ENCODE measurements at regions not wholly inside any gene's neighbourhood (a gene's known extent, or its start where the extent isn't known, plus 50 kb on each side); places are given as distances from the start of the nearest gene placed in this dataset.
"Not testable (repeated sequence)": the region's sequence is repeated elsewhere in the genome, so short reads cannot be mapped to it uniquely, and the experiment has no call there.

DNA sequence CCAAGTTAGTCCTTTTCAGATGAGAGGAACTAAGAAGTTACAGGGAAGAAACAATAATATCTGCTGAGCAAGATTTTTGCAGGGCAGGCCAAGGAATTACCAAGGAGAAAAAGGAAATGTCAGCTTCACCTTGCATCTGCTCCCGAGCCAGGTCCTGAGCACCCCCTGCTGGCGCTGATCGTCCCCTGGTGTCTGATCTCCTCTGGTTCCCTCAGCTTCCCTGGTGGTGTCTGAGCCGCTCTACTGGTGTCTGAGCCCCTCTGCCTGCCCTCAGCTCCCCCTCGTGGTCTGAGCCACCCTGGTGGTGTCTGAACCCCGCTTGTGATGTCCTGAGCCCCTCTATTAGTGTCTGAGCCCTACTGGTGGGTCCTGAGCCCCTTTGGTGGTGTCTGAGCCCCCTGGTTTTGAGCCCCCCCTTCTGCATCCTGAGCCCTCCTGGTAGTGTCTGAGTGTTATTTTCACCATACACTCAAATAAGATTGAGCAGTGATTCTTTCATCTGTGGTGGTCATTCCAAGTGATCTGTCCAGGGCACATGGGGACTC, 196.6 kb upstream of the POTEB2 start:
- H3K4me3 Mint-ChIP-seq; DNase-seq; H3K27ac Mint-ChIP-seq; H3K36me3 Mint-ChIP-seq (ENCODE audit: low read depth); H3K4me1 Mint-ChIP-seq; H3K27me3 Mint-ChIP-seq (ENCODE audit: low read depth, poor library complexity): not testable (repeated sequence)
- peaks cover 19% of the 10 kb centered on the region for H3K9me3 Mint-ChIP-seq

DNA sequence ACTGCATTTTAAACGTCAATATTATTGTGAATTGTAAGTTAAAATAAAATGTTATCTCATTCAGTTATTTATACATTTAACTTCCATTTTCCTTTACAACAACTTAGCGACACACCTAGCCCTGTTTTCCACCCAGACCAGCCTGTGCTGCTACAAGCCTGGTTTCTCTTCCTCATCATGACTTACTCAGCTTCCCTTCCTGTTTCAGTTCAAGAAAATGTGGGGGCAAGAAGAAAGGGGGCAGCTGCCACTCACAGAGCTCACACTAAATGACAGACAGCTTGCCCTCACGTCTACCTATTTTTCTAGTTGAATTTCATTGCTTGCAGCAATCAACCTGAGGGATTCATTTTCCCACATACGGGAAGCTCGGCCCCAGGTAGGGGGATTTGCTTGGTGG, 185.8 kb upstream of the POTEB2 start:
- not testable (repeated sequence) for DNase-seq; H3K4me3 Mint-ChIP-seq; H3K27ac Mint-ChIP-seq; H3K4me1 Mint-ChIP-seq; H3K9me3 Mint-ChIP-seq; H3K36me3 Mint-ChIP-seq (ENCODE audit: low read depth); H3K27me3 Mint-ChIP-seq (ENCODE audit: low read depth, poor library complexity)

DNA sequence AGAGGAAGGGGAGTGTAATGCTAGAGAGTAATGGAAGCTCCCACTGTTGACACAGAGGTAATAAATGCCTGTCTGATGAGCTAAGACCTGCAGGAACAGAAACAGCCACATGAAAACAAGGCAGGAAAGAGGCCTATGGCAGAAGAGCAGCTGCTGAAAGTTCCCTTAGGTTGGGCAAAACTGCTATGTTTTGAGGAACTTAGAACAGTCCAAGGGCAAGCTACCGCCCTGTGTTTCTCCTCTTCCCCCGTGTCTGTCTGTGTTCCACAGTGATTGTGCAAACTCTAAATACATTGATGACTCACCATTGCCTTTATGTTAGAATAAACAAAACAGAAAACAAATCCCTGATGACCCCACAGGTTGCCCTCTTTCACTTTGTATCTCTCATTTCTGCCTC, 165.6 kb upstream of the POTEB2 start:
- H3K4me1 Mint-ChIP-seq; H3K36me3 Mint-ChIP-seq (ENCODE audit: low read depth); H3K4me3 Mint-ChIP-seq; H3K9me3 Mint-ChIP-seq; H3K27me3 Mint-ChIP-seq (ENCODE audit: low read depth, poor library complexity); H3K27ac Mint-ChIP-seq; DNase-seq: not testable (repeated sequence)

GRCh38 chr15:21029001-21029400, 162.9 kb upstream of the POTEB2 start:
- not testable (repeated sequence) for H3K4me1 Mint-ChIP-seq; H3K4me3 Mint-ChIP-seq; H3K36me3 Mint-ChIP-seq (ENCODE audit: low read depth); H3K27me3 Mint-ChIP-seq (ENCODE audit: low read depth, poor library complexity); H3K9me3 Mint-ChIP-seq; H3K27ac Mint-ChIP-seq; DNase-seq

DNA sequence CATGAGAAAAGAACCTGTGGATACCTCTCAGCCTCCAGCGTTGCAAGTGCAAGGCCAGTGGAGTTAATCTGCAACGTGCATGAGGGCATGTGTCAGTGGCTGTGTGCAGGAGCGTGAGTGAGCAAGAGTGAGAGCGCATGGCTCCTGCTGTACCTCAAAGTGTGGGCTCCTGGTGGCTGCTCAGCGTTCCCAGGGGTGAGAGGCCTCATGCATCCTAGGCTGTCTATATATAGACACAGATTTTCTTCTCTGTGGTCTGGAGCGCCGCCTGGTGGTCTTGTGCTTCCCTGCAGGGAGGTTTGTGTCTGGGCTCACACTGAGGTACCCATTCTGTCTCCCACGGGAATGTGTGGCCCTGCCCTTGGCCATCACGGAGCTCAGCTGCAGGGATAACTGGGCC, 161.8 kb upstream of the POTEB2 start:
- H3K4me1 Mint-ChIP-seq; H3K27me3 Mint-ChIP-seq (ENCODE audit: low read depth, poor library complexity); H3K36me3 Mint-ChIP-seq (ENCODE audit: low read depth); H3K4me3 Mint-ChIP-seq; H3K9me3 Mint-ChIP-seq; DNase-seq; H3K27ac Mint-ChIP-seq: not testable (repeated sequence)

GRCh38 chr15:21026848-21027247, 160.7 kb upstream of the POTEB2 start:
- H3K9me3 Mint-ChIP-seq, H3K4me1 Mint-ChIP-seq: not testable (repeated sequence)

GRCh38 chr15:21024235-21024987, 158.3 kb upstream of the POTEB2 start:
- not testable (repeated sequence) for H3K36me3 Mint-ChIP-seq (ENCODE audit: low read depth); H3K4me3 Mint-ChIP-seq; H3K27ac Mint-ChIP-seq; H3K9me3 Mint-ChIP-seq; H3K27me3 Mint-ChIP-seq (ENCODE audit: low read depth, poor library complexity); DNase-seq; H3K4me1 Mint-ChIP-seq

More at GRCh38 chr15:21026848-21027247, 160.7 kb upstream of the POTEB2 start:
- H3K36me3 Mint-ChIP-seq (ENCODE audit: low read depth); H3K4me3 Mint-ChIP-seq; H3K27ac Mint-ChIP-seq; H3K27me3 Mint-ChIP-seq (ENCODE audit: low read depth, poor library complexity); DNase-seq: not testable (repeated sequence)

DNA sequence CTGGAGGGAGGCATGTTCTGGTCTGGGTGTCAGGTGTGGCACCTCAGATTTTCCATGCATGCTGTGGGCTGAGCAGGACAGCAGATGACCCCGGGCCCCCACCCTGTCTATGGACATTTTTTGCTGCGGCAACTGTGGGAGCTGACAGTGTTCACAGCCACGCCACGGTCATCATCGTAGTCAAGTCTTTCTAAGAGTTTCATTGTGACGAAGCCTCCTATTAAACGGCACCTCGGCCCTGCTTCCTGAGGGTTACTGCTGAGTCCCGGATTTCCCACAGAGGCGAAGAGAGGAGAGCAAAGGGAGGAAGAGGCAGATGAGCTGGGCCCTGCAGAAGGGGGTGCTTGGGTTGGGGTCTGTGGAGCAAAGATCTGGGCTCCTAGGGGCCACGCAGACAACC, 152.1 kb upstream of the POTEB2 start:
- not testable (repeated sequence) for DNase-seq; H3K36me3 Mint-ChIP-seq (ENCODE audit: low read depth); H3K9me3 Mint-ChIP-seq; H3K4me1 Mint-ChIP-seq; H3K27me3 Mint-ChIP-seq (ENCODE audit: low read depth, poor library complexity); H3K27ac Mint-ChIP-seq; H3K4me3 Mint-ChIP-seq

GRCh38 chr15:21017326-21017725, 151.2 kb upstream of the POTEB2 start:
- H3K4me3 Mint-ChIP-seq; H3K36me3 Mint-ChIP-seq (ENCODE audit: low read depth): not testable (repeated sequence)

DNA sequence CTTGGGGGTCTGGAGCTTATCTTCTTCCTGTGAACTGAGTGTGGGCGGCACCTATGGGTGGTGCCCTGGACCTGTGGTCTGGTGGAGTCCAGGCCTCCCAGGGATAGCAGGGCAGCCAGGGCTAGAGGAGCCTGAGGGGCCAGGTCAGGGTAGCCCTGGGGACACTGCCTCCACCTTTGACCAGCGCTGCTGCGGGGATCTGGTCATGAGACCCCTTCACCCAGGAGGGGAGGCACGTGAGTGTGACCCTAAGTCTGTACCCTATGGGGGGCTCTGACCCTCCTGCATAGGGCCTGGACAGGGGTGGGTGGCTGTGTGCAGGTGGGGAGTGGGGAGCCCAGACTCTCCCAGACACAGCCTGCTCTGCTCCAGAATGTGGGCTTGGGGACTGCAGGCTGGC, 150.5 kb upstream of the POTEB2 start:
- not testable (repeated sequence) for H3K9me3 Mint-ChIP-seq; H3K4me3 Mint-ChIP-seq; H3K27me3 Mint-ChIP-seq (ENCODE audit: low read depth, poor library complexity); DNase-seq; H3K27ac Mint-ChIP-seq; H3K36me3 Mint-ChIP-seq (ENCODE audit: low read depth); H3K4me1 Mint-ChIP-seq

More at GRCh38 chr15:21017326-21017725, 151.2 kb upstream of the POTEB2 start:
- not testable (repeated sequence) for H3K27ac Mint-ChIP-seq; H3K9me3 Mint-ChIP-seq; H3K4me1 Mint-ChIP-seq; H3K27me3 Mint-ChIP-seq (ENCODE audit: low read depth, poor library complexity); DNase-seq

DNA sequence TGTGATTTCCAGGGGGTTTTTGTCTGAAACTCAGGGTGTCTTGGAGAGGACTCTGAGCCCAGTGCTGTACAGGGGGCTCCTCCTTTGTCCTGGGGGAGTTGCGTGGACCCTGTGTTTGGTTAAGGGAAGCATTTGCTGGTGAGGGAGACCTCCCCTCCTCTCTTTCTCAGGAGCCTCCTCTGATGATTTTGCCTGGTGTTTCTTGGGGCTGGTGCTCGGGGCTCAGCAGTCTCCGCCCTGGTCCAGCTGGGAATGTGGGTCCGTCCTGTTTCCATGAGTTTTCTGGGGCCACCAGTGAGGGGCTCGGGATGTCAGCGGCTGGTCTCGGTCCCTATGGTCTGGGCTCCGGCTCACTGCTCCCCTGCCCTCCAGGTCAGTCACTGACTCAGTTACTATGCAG, 149.1 kb upstream of the POTEB2 start:
- not testable (repeated sequence) for H3K36me3 Mint-ChIP-seq (ENCODE audit: low read depth); DNase-seq; H3K4me3 Mint-ChIP-seq; H3K27me3 Mint-ChIP-seq (ENCODE audit: low read depth, poor library complexity); H3K9me3 Mint-ChIP-seq; H3K27ac Mint-ChIP-seq; H3K4me1 Mint-ChIP-seq

DNA sequence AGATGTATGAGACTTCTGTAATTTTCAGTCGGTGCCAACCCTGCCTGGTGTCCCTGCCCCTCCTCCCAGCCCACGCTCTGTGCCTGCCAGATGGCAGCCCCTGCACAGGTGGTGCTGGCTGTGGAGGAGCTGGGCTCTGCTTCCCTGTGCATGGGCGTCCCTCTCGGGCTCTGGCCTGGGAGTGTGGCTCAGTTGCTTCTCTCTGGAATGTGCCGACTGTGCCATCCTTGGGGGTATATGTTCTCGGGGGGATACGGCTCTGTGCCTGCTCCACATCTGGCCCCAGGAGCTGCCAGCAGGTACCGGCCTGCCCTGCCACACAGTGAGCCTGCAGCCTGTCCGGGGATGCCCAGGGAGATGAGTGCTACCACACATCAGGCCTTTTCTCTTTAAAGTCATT, 147.2 kb upstream of the POTEB2 start:
- not testable (repeated sequence) for H3K27me3 Mint-ChIP-seq (ENCODE audit: low read depth, poor library complexity); H3K27ac Mint-ChIP-seq

DNA sequence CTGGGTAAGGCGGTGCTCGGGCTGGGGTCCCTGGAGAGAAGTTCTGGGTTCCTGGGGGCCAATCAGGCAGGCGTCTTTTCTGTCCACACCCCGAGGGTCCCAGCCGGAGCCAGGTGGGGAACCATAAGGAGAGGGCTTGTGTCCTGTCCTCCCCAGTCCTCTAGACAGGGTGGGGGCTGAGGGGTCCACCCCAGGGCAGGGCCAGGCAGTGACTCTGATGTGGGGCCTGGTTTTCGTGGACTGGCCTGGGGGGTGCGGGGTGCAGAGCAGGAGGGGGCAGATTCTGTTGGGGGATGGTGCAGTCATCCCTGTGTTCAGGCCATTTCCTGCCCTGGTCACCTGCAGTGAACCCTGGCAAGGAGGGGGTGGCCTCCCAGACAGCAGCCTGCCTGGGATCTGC, 143.5 kb upstream of the POTEB2 start:
- not testable (repeated sequence) for H3K4me3 Mint-ChIP-seq; H3K4me1 Mint-ChIP-seq; H3K27me3 Mint-ChIP-seq (ENCODE audit: low read depth, poor library complexity); H3K36me3 Mint-ChIP-seq (ENCODE audit: low read depth); H3K27ac Mint-ChIP-seq; DNase-seq
- H3K9me3 Mint-ChIP-seq: peaks cover 13% of the 10 kb centered on the region

More for the DNA sequence above, 147.2 kb upstream of the POTEB2 start:
- DNase-seq; H3K4me1 Mint-ChIP-seq; H3K9me3 Mint-ChIP-seq; H3K36me3 Mint-ChIP-seq (ENCODE audit: low read depth); H3K4me3 Mint-ChIP-seq: not testable (repeated sequence)

- H3K36me3 Mint-ChIP-seq (ENCODE audit: low read depth); H3K4me3 Mint-ChIP-seq; DNase-seq; H3K27ac Mint-ChIP-seq; H3K27me3 Mint-ChIP-seq (ENCODE audit: low read depth, poor library complexity); H3K4me1 Mint-ChIP-seq: not testable (repeated sequence)
- peaks cover 12% of the 10 kb centered on the region for H3K9me3 Mint-ChIP-seq
Observed at GRCh38 chr15:21003459-21003858, 137.3 kb upstream of the POTEB2 start.

DNA sequence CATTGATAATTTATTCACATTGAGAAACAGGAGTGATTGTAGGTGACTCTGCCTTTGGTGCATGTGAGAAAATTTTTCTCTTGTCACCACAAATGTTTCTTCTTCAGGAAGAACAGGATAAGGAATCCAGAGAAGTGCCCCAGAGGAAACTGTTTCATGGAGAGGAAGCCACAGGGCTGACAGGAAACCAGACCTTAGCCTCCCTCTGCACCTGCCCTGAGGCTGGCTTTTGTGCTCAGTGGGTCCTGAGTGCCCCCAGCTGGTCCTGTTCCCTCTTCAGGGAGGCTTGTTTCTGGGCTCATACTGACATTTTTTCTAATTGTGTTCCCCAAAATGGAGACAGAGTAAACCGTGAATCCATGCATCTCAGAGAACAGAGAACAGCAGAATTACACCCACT, 135.8 kb upstream of the POTEB2 start:
- H3K9me3 Mint-ChIP-seq: peaks cover 12% of the 10 kb centered on the region
- not testable (repeated sequence) for H3K36me3 Mint-ChIP-seq (ENCODE audit: low read depth); H3K27me3 Mint-ChIP-seq (ENCODE audit: low read depth, poor library complexity); H3K4me1 Mint-ChIP-seq; H3K4me3 Mint-ChIP-seq; DNase-seq; H3K27ac Mint-ChIP-seq

All from nephron progenitor cell (in vitro differentiated cells).